ENCODE measurements at regions not wholly inside any gene's neighbourhood (a gene's known extent, or its start where the extent isn't known, plus 50 kb on each side); places are given as distances from the start of the nearest gene placed in this dataset.
A peak's percentile ranks its signal among the peaks of the same experiment; 100 is the strongest.

DNA sequence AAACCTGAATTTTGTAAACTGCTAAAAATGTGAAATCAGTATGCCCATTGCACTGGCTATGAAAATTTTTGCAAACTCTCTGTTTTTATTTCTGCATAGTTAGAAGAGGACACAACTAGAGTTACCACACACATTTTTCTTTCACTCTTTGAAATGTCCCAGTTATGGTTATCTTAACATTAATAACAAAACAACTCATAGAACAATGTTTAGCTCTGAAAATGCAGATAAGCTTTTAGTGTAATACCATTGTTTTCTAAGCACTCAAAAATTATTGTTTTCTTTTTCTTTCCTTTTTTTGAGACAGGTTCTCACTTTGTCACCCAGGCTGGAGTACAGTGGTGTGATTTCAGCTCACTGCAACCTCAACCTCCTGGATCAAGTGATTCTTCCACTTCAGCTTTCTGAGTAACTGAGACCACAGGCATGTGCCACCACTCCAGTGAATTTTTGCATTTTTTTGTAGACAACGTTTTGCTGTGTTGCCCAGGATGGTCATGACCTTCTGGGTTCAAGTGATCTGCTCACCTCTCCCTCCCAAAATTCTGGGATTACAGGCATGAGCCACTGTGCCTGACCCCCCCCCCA is 1204.5 kb upstream of the ZEB2 start:
- no peak for DNase-seq (ENCODE audit: low spot score)
- ATAC-seq (ENCODE audit: low FRiP score): no peak
- TF ChIP-seq, protein P1, sequence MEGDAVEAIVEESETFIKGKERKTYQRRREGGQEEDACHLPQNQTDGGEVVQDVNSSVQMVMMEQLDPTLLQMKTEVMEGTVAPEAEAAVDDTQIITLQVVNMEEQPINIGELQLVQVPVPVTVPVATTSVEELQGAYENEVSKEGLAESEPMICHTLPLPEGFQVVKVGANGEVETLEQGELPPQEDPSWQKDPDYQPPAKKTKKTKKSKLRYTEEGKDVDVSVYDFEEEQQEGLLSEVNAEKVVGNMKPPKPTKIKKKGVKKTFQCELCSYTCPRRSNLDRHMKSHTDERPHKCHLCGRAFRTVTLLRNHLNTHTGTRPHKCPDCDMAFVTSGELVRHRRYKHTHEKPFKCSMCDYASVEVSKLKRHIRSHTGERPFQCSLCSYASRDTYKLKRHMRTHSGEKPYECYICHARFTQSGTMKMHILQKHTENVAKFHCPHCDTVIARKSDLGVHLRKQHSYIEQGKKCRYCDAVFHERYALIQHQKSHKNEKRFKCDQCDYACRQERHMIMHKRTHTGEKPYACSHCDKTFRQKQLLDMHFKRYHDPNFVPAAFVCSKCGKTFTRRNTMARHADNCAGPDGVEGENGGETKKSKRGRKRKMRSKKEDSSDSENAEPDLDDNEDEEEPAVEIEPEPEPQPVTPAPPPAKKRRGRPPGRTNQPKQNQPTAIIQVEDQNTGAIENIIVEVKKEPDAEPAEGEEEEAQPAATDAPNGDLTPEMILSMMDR (IDR thresholded peaks at IDR 0.05): no peak

DNA sequence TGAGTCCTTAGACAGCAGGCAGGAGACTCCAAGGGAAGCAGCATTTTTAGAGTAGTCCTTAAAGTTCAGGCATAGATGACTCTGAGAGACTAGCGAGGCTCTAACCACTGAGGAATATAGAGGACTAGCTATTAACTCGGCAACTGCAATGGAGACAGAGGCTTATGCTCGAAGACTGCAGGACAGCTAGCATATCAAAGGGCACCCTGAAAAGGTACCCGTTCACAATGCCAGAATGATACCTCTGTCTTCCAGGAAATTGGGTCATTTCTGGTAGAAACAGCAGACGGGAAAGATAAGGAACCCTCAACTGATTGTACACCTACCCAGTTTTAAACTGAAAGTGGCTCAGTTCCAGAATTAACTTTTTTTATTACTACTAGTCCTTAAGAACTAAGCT is 1204.0 kb upstream of the ZEB2 start:
- no peak for DNase-seq (ENCODE audit: low spot score)
- TF ChIP-seq, protein P1 (IDR thresholded peaks at IDR 0.05): no peak
- ATAC-seq (ENCODE audit: low FRiP score): no peak

DNA sequence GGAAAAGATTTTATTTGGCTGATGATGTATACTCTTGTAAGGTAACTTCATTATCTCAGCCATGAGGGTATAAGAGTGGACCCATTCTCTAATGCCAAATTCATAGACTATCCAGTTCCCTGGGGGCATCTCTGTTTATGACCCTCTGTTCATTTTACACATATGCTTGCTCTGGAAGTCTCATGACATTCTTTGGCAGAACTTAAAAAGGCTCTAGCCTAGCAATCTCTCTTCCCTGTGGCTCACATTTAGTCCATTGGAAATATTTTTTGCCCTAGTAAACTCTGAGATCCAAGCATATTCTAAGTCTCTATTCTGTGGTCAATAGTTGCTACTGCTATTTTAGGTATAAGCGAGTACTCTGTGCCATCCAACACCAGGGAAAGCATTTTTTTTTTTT is 1201.8 kb upstream of the ZEB2 start:
- no peak for DNase-seq (ENCODE audit: low spot score)
- no peak for ATAC-seq (ENCODE audit: low FRiP score)
- TF ChIP-seq, protein P1 (IDR thresholded peaks at IDR 0.05): no peak

DNA sequence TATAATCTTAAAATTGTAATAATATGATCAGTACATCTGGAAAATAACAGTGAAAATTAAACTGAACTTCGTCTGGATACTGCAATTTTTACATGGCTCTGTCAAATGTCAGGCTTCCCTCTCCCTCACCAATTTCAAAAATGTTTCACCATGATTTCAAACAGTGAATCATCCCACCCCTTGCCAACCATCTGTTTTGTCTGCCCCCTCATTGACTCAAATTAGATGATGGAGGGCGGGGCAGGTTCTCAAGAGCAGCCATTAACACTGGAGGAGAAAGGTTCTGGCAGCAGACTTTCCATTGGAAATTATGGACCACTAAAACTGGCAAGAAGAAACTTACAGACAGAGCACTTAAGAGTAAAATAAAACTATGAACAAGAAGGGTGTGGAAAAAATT is 1195.7 kb upstream of the ZEB2 start:
- DNase-seq (ENCODE audit: low spot score) (no peak), ATAC-seq (ENCODE audit: low FRiP score) (no peak)
- TF ChIP-seq, protein P1 (IDR thresholded peaks at IDR 0.05): no peak

DNA sequence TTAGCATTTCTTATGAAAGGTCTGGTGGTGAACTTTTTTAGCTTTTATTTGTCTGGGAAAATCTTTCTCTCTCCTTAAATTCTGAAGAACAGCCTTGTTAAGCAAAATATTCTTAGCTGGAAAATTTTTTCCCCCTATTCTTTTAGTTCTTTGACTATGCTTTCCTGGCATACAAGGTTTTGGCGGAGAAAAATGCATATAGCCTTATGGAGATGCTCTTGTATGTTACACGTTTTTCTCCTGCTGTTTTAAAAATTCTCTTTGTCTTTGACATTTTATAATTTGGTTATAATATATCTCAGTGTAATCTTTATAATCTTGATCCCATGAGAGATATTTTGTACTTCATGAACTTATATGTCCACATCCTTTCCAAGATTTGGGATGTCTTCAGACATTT is 1190.4 kb upstream of the ZEB2 start:
- no peak for DNase-seq (ENCODE audit: low spot score)

DNA sequence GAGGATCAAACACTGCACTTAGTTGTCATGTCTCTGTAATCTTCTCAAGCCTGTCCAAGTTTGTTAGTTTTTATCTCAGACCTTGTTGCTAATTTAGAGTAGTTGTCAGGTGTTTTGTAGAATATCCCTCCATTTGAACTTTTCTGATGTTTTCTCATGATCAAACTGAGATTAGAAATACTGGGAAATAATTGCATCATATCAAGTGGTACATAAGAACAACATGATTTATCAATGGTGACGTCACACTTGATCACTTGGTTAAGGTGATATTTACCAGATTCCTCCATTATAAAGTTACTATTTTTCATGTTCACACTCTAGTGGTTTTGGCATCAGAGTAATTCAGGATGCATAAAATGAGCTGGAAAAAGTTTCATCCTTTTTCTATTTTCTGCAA is 1182.4 kb upstream of the ZEB2 start:
- ATAC-seq (ENCODE audit: low FRiP score) (no peak), DNase-seq (ENCODE audit: low spot score) (no peak)
- TF ChIP-seq, protein P1 (IDR thresholded peaks at IDR 0.05): no peak

More for the DNA sequence above, 1190.4 kb upstream of the ZEB2 start:
- no peak for ATAC-seq (ENCODE audit: low FRiP score)
- TF ChIP-seq, protein P1 (IDR thresholded peaks at IDR 0.05): no peak

DNA sequence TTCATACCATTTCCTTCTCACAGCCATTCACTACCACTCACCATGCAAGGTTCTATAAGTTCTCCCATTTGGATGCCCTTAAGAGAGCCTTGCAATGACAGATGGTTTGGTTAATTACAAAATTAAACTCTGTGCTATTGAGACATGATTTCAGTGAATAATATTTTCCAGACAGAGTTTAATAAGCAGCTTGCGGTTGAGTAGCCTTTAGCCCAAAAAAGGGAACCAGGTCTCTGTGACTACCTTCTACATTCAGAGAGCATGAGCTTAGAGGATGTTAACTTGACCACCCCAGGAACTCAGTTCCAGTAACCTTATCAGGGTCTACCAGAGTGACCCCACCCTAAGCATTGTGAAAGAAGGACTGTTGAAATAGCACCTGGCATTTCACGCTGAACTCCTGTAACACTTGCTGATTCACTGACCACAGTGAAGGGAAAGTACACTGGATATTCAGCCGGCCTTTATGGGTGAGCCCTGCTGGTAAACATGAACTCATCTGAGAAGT is 1173.1 kb upstream of the ZEB2 start:
- TF ChIP-seq, protein P1 (IDR thresholded peaks at IDR 0.05): no peak
- DNase-seq (ENCODE audit: low spot score) (peak; percentile 27), ATAC-seq (ENCODE audit: low FRiP score) (peak; percentile 98)

Measured in omental fat pad (tissue), 3 donors.